Hypothalamus (tissue), 51 donors: ENCODE measurements at regions not wholly inside any gene's neighbourhood (a gene's known extent, or its start where the extent isn't known, plus 50 kb on each side); places are given as distances from the start of the nearest gene placed in this dataset.
"Not testable (repeated sequence)": the region's sequence is repeated elsewhere in the genome, so short reads cannot be mapped to it uniquely, and the experiment has no call there.

ENCODE experiments used
- DNase-seq, 51 donors: peaks; one replicate each; lab custom pipeline; 2025; lab: John Stamatoyannopoulos, UW

DNA sequence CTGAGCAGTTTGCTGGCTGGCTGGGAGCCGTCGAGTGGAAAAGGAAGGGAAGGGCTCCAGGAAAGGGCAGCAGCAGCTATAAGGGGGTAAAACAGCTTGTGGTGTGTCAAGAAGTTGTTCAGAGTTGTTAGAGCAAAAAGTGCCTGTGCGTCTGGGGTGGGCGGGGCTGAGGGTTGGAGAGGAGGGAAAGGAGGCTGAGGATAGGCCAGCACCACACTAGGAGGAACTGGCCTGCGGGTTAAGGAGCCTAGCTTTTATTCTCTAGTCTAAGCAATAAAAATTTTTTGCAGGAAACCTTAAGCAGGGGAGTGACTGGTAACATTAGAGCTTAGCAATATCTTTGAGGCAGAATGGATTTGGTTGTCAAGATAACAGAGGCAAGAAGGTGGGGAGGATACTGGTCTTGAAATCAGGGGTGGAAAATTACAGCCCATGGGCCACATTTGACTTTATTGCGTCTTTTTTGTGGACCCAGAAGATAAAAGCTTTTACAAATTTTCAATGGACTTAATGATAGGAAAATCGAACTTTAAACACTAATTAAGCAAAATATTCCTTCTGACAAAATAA is 134.5 kb upstream of the AADACL2 start:
- no peak for DNase-seq

DNA sequence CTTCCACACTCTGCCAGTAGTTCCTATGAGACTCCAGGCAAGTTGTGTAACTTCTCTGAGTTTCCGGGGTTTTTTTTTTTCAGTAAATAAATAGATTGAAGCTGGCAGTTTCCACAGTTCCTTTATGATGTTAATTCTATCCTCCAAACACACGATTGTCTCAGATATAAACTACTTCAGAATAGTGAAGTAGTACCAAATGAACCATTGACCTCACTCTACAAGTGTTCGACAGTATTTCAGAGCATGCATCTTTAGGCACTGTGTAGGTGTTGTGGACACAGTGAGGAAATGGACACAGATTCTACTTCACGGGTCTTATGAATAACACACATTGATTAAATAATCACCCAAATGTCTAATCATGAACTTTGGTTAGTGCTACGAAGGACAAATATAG is 136.1 kb upstream of the IGSF10 start:
- no peak for DNase-seq

DNA sequence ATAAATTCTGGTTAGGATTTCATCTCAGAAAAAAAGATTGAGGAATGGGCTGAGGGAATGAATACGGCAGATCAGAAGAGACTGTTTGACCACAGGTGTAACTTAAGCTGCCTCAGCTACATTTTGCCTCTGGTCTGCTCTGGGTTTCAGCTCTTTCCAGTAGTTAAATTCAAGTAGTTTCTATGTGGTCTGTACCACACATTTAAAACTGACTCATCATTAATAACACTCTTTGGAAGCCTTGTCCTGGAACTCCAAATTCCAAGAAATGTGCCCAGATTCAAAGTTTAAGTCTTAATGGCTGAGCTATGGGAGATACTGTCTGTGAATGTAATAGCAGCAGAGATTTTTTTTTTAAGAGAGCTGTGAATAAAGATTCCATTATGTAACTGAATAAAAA is 133.1 kb upstream of the IGSF10 start:
- no peak for DNase-seq

DNA sequence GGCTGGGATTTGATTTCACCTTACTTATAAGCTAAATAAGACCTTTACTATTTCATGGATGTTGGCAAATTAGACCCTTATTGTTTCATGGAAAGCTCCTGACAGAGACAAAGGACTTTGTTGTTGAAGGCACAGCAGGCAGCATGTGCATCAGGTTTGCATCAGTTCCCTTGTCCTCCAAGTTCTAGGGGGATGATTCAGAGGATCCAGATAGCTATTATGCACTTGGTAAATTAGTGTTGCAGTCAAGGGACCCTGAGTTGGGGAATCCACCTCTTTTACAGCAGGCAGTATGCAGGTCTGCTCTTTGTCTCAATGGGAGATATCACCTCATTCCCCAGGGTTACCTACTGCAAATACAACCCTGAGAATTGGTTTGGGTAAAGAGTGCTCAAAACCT is 131.4 kb upstream of the IGSF10 start:
- DNase-seq, result no peak

DNA sequence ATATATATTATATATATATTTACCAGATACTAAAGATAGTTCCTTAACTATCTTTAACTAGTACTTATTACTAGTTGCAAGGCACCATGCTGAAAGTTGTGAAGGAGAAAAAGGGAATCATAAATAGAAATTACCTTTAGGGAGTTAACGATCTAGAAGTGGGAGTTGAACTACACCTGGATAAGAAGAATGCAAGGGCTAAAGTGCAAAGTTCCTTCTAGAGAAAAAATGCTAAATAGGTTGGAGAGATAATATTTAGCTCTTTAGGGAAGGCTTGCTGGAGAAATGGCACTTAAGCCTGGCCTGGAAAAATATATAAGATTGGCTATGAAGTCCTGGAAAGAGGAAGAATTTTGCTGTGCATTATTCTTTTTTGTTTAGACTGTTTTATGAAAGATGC is 130.6 kb upstream of the IGSF10 start:
- DNase-seq, result no peak

DNA sequence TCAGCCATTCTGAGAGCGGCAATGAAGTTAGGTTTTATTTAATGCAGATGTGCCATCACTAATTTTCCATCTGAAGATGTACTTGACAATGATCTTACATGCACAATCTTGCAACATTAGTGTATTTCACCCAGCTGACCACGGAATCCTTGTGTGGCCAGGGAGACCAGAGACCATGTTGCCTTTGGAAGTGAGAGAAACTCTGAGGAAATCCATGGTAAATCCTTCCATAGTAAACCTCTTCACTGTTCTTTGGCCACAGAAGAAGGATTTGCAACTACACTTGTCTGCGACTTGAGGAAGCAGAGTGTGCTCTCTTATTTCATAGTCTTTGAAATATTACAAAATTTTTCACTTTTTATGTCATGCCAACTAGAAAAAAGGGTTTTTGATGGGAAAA is 128.4 kb upstream of the IGSF10 start:
- DNase-seq, result no peak

DNA sequence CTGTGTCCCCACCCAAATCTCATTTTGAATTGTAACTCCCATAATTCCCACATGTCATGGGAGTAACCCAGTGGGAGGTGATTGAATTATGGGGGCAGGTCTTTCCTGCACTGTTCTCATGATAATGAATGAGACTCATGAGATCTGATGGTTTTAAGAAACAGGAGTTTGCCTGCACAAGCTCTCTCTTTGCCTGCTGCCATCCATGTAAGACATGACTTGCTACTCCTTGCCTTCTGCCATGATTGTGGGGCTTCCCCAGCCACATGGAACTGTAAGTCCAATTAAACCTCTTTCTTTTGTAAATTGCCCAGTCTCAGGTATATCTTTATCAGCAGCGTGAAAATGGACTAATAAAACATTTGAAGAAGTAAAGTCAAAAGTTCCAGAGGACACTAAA is 126.8 kb upstream of the IGSF10 start:
- DNase-seq, result not testable (repeated sequence)

DNA sequence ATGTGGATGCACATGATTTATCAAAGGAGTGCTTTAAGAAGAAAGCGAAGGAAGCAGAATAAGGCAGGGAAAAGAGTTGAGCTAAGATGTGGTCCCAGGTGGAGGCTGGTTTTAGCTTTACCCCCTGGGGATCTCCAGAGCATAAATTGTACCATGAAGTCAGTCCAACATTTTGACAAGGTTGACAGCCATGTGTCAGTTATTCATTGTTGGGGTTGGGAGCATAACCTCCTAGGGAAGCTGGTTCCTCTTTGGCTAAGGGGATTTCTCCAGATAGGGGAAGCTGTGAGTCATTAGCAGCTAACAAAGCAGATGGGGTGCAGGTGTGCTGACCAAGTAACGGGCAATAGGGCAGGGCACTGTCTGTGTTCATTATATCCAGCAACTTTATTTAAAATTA is 123.7 kb upstream of the IGSF10 start:
- no peak for DNase-seq

DNA sequence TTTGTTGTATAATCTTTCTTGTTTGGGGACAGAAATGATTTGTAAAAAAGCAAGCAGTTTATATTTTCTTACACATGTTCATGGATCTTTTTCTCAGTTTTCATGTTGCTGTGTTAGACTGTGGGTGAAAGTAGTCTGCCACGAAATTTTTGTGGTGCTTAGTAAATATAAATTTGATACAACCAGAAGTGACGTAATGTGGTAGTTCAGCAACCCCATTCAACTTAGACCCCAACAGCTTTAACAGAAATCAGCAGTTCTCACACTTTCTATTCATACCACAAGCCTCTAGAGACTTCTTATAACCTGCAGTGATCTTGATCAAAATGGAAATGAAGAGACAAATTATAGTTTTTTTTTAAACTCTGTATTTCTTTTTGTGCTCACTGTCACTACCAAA is 120.2 kb upstream of the IGSF10 start:
- DNase-seq, result no peak

DNA sequence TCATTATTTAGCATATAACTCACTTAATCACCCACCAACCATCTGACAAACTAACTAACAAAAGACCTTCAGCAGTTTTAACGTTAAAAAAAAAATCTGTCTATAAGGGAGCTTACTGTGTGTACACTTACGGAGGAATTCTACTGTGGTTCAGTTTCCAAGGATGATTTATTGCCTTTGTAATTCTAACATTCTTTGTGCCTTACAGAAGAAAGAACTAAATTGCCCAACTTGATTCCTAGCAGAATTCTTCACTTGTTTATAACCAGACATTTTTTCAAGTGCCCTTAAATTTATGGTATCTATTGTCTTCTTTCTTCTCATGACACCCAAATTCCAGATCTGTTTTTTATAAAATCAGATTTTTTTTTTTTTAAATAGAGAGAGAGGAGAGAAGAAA is 119.7 kb upstream of the IGSF10 start:
- DNase-seq, result no peak

DNA sequence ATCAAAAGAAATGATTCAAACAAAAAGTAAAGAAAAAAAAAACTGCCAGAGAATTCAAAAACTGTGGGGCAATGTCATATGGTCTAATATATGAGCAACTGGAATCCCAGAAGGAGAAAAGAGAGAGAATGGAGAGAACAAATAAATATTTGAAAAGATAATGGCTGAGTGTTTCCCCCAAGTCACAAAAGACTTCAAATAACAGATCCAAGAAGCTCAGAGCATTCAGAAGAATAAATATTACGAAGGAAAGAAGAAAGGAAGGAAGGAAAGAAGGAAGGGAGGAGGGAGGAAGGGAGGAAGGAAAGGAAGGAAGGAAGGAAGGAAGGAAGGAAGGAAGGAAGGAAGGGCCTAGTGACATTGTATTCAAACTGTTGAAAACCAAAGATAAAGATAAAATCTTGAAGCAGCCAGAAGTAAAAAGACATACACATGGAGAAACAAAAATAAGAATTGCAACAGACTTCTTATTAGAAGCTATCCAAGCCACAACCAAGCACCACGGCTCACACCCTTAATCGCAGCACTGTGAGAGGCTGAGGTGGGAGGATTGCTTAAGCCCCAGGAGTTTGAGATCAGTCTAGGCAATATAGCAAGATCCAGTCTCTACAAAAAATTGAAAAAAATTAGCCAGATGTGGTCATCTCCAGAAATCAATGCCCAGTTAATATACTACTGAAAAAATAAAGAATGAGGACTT is 118.9 kb upstream of the IGSF10 start:
- DNase-seq, result no peak

DNA sequence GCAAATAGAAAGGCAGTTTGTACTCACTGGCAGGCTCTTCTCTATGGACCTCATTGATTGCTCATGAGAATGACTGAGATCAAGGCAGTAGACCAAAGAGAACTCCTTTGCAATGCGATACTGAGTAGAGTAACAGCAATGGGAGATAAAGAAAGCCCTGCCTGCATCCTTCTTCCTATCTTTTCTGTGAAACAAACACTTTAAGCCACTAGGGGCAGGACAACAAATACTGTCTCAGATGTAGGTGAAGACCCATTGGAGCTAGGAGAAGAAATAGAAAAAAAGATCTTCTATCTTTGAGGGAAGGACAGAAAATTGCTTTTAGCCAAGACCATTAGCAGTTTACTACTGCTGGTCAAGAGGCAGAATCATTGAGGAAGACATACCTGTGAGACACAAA is 117.6 kb upstream of the IGSF10 start:
- no peak for DNase-seq

DNA sequence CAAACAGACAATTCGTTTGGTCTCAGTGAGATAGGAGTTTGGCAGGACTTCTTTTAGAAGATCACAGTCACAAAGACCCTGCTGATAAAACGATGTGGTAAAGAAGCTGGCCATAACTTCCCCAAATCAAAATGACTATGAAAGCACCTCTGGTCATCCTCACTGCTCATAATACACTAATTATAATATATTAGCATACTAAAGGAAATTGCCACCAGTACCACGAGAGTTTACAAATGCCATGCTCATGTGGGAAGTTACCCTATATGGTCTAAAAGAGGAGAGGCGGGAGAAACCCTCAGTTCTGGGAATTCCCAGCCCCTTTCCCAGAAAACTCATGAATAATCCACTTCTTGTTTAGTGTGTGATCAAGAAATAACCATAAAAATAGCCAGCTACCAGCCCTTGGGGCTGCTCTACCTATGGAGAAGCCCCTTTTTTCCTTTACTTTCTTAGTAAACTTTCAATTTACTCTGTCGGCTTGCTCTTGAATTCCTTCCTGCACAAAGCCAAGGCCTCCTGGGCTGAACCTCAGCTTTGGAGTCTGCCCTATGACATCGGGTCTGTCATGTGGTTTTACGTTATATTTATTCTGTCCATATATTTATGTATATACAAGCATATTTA is 115.8 kb upstream of the IGSF10 start:
- DNase-seq, result no peak

DNA sequence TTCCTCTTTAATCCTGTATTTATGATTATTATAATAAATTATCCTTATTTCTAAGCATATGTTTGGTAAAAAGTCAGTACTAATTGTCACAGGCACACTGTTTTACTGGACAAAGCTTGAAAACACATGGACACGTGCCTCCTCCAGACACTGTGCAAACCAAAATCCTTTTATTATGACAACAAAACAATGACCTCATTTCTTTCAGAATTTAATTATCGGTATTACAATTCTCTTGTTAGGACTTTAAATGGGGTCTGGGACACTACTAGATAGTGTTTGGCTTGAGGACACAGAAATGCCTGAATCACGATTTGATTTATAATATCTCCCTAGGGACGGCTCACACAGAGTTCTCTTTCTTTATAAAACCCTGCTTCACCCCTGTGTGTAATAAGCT is 107.3 kb upstream of the IGSF10 start:
- DNase-seq, result no peak

DNA sequence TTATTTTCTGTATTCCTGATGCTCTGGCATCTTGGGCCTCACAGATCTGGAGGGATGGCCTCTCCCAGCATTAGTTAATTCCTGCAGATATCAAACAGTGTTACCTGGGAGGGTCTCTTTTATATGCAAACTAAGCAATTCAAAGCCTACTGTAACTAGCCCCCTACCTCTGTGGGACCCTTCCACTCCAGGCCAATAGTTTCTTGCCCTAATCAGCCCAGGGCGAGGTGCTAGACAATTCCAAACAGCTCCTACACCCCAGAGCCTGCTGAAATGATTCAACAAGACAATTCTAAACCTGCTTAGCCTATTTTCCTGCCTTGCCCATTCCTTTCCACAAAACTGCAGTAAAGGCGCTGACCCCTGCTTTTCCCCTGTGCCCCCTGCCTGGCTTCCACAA is 106.6 kb upstream of the IGSF10 start:
- no peak for DNase-seq

DNA sequence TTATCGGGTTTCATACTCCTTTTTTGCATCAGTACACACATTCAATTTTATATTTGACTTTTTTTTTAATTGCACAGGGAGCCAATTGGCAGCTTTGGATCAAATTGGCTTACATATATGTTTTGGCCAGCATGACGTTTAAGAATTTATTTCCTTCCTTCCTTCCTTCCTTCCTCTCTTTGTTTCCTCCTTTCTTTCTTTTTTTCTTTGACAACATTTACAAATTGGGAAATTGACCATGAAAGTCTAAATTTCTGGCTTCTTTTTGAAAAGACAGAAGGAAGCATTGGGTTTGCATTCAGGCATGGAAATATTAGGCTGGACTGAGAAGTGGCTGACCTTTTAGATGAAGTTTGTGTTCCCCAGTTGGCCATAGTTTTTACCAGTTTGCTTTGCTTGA is 103.4 kb upstream of the IGSF10 start:
- no peak for DNase-seq

DNA sequence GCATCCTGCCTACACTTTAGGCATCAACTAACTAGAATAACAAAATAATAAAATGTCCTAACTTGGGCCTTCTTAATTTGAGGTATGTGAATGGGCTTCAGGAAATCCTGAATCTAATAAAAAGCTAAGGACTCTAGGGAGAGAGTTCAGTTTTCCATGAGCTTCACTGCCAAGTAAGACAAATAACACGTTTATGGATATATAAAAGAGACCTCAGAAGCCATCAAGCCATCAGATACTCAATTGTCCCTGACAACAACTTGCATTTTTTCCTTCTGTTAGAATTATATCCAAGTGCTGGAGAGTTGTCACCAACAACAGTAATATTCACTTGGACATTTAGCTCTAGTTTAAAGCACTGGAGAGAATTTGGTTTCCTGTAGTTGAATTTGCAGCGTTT is 102.4 kb upstream of the IGSF10 start:
- no peak for DNase-seq

DNA sequence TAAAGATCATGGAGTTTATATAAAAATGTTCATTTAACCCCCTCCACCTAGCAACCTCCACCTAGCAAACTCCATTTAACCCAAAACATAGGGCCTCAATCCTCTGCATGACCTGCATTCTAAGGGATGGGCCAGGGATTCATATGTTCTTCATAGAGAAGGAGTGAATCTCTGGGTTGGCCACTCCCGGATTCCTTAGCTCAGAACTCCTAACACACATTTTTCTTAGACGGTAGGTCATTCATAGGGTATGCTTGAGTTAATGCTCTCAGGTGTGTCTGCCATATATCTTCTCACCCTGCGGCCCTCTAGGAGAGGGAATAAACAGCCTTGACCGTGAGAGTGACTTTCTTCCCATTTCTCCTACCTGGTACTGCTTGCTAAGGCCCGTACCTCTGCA is 102.0 kb upstream of the IGSF10 start:
- no peak for DNase-seq

DNA sequence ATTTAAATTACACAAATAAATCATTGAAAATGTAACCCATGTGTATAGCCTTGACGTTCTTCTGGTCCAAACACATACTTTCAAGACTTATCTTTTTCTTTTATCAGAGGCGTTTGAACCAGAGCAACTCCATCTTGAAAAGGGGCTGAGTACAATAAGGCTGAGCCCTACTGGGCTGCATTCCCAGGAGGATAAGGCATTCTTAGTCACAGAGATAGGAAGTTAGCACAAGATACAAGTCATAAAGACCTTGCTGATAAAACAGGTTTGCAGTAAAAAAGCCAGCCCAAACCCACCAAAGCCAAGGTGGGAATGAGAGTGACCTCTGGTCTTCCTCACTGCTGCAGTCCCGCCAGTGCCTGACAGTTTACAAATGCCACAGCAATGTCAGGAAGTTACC is 101.0 kb upstream of the IGSF10 start:
- no peak for DNase-seq

DNA sequence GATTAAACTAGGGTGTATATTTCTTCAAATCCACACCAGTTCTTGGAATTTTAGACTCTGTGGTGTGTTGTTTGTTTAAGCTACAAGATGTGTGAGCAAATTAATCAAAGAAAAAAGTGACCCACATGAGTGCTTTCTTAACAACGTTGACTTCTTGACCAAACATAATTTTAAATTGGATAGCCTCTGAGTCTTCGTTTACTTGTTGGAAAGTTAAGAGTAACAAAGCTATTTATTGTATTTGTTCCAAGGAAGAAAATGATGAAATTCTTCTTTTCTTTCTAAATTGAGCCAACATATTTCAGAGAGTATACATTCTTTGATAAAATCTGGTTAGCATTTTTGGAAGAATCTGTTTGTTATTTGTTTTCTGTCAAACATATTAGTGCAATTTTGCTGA is 99.9 kb upstream of the IGSF10 start:
- no peak for DNase-seq

DNA sequence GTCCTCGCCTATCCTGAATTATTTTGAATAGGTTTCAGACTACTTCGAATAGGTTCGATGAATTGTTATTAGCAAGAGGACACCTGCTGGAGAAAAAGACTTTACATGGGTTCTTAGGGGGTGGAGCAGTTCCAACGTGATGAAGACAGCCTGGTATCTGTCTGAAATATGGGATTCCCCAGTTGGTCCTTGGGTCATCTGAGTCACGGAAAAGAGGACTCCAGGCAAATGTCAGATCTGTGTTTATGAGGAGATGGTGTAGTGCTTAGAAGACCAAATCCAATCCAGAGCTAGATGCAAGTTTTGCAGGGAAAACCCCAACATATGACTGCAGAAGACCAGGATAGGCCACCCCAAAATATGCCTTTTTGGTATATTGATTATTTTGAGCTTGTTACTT is 98.9 kb upstream of the IGSF10 start:
- DNase-seq, result no peak

DNA sequence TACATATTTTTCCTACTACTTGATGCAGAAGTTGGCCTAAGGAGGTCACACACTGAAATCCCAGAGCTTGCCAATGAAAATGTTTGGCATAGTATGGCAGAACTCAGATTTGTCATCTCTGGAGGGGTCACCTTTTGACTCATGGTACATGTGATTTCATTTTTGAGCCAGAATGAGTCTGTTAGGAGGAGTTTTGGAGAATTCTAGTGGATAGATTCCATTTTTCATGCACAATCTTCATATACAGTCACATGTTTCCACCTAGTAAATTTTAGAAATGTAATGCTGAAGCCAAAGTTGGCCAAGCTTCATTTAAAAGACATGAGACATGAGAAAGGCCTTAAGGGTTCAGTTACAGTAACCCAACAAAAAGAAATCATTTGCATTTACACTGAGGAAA is 97.8 kb upstream of the IGSF10 start:
- DNase-seq, result no peak
